HCT116 (cell line): ENCODE measurements at regions not wholly inside any gene's neighbourhood (a gene's known extent, or its start where the extent isn't known, plus 50 kb on each side); places are given as distances from the start of the nearest gene placed in this dataset.

Source experiments
- ATAC-seq: fragments of 200-7000 bp; cut with Tn5 transposase; 2 replicates; pipeline ENCODE4 v1.9.1; 2020; ENCODE audit warnings: mild to moderate bottlenecking, moderate library complexity
- BruUV-seq: library from RNA; stranded (reverse); fragments of 400-500 nt; replicated peaks from 2 replicates; lab custom pipeline; 2021; lab: Mats Ljungman, UMichigan
- CTCF ChIA-PET: fragments of 300-600 bp; sonication (Branson Sonifier 250); formaldehyde crosslinking; loops from one replicate; lab custom pipeline; 2021; ENCODE audit warnings: antibody characterized with exemption; lab: Charles Lee
- POLR2A ChIA-PET: fragments of 300-600, 350-600 bp; sonication (Branson Sonifier 250); formaldehyde crosslinking; loops from one replicate; lab custom pipeline; 2021; ENCODE audit warnings: antibody characterized with exemption; lab: Charles Lee
- RAD21 ChIA-PET, 2 experiments: fragments of 300-600 bp; sonication (Branson Sonifier 250); formaldehyde crosslinking; loops; one replicate each; lab custom pipeline; 2023; ENCODE audit warnings: low total read pairs in 2 of 2; ENCODE audit not compliant: uncharacterized antibody in 2 of 2, unreplicated experiment in 2 of 2, low non-redundant PET in 1 of 2; lab: Charles Lee
- DNase-seq: peaks from one replicate; pipeline ENCODE4 v3.0.0-alpha.2; 2010; ENCODE audit warnings: low read depth, low spot score
- H2AFZ ChIP-seq: fragments of 200-600 bp; shearing (Covaris generic), sonication (generic); 2 replicates; pipeline ENCODE4 v1.6.1; 2017; ENCODE audit warnings: low read depth, mixed run types, mixed read lengths, antibody characterized with exemption, low read length; ENCODE audit not compliant: poor library complexity, severe bottlenecking
- H3K27ac ChIP-seq: 2 replicates; pipeline ENCODE4 v1.5.1; 2012; ENCODE audit warnings: low read depth, low read length
- H3K27me3 ChIP-seq: fragments of 200-600 bp; sonication (generic); 2 replicates; pipeline ENCODE4 v1.6.1; 2016; ENCODE audit warnings: mixed run types, low read length, mixed read lengths; ENCODE audit not compliant: insufficient read depth
- H3K36me3 ChIP-seq, 2 experiments: fragments of 200-500 bp in 1 of 2; fragments of 200-600 bp in 1 of 2; sonication (Bioruptor generic) in 1 of 2; sonication (generic) in 1 of 2; 2 replicates each; pipeline versions ENCODE4 v1.5.1 to v1.6.1; 2014 to 2016; ENCODE audit warnings: low read length in 2 of 2, inconsistent platforms in 1 of 2, mixed read lengths in 1 of 2, mixed run types in 1 of 2; ENCODE audit not compliant: insufficient read depth in 2 of 2, control insufficient read depth in 1 of 2
- H3K4me1 ChIP-seq, 2 experiments: fragments of 200-600 bp in 1 of 2; sonication (generic) in 1 of 2; 2 replicates each; pipeline versions ENCODE4 v1.5.1 to v1.6.1; 2012 to 2017; ENCODE audit warnings: low read length in 2 of 2, inconsistent platforms in 1 of 2, mild to moderate bottlenecking in 1 of 2, mixed read lengths in 1 of 2, mixed run types in 1 of 2, moderate library complexity in 1 of 2; ENCODE audit not compliant: insufficient read depth in 2 of 2, control insufficient read depth in 1 of 2
- H3K4me2 ChIP-seq: fragments of 200-600 bp; sonication (generic); 2 replicates; pipeline ENCODE4 v1.6.1; 2017; ENCODE audit warnings: mixed run types, low read length, mixed read lengths
- H3K4me3 ChIP-seq, 2 experiments: fragments of 200-600 bp in 1 of 2; sonication (generic) in 1 of 2; replicated peaks in 1 of 2; 2 replicates each; pipeline ENCODE4 v1.5.1; 2011 to 2016; ENCODE audit warnings: low read length in 2 of 2, control low read depth in 1 of 2, low read depth in 1 of 2, mild to moderate bottlenecking in 1 of 2, mixed read lengths in 1 of 2, mixed run types in 1 of 2
- H3K79me2 ChIP-seq: fragments of 200-600 bp; sonication (generic); 2 replicates; pipeline ENCODE4 v1.6.1; 2017; ENCODE audit warnings: mild to moderate bottlenecking, mixed run types, low read length, moderate library complexity, mixed read lengths; ENCODE audit not compliant: insufficient read depth
- H3K9ac ChIP-seq: fragments of 200-600 bp; sonication (generic); 2 replicates; pipeline ENCODE4 v1.6.1; 2016; ENCODE audit warnings: low read length, mixed read lengths
- H3K9me2 ChIP-seq: fragments of 200-600 bp; sonication (generic), shearing (Covaris generic); 2 replicates; pipeline ENCODE4 v1.6.1; 2017; ENCODE audit warnings: mixed run types, mild to moderate bottlenecking, moderate library complexity; ENCODE audit not compliant: insufficient read depth
- H3K9me3 ChIP-seq, 2 experiments: fragments of 200-500 bp in 1 of 2; fragments of 200-600 bp in 1 of 2; sonication (Bioruptor generic) in 1 of 2; sonication (generic) in 1 of 2; 2 replicates each; pipeline ENCODE4 v1.6.1; 2014 to 2017; ENCODE audit warnings: low read length in 2 of 2, mixed read lengths in 2 of 2, inconsistent platforms in 1 of 2, low read depth in 1 of 2, mild to moderate bottlenecking in 1 of 2, mixed run types in 1 of 2, moderate library complexity in 1 of 2; ENCODE audit not compliant: control insufficient read depth in 1 of 2, insufficient read depth in 1 of 2
- H4K20me1 ChIP-seq: fragments of 200-600 bp; sonication (generic), shearing (Covaris generic); 2 replicates; pipeline ENCODE4 v1.6.1; 2017; ENCODE audit warnings: mixed run types, mild to moderate bottlenecking, moderate library complexity; ENCODE audit not compliant: insufficient read depth
- ATF3 ChIP-seq: IDR thresholded peaks from 2 replicates; pipeline ENCODE4 v1.6.1; 2012
- CBX3 ChIP-seq: IDR thresholded peaks from 2 replicates; pipeline ENCODE4 v1.6.1; 2012; ENCODE audit warnings: low read depth
- CEBPB ChIP-seq: IDR thresholded peaks from 2 replicates; pipeline ENCODE4 v1.6.1; 2012; ENCODE audit warnings: low read depth
- CTCF ChIP-seq, 3 experiments: fragments of 200-600 bp in 1 of 3; sonication (generic) in 1 of 3; IDR thresholded peaks in 2 of 3; conservative IDR thresholded peaks in 1 of 3; 2 replicates each; pipeline ENCODE4 v1.5.1; 2012 to 2017; ENCODE audit warnings: low read depth in 2 of 3, low read length in 2 of 3, antibody characterized with exemption in 1 of 3, borderline replicate concordance in 1 of 3, control low read depth in 1 of 3, mild to moderate bottlenecking in 1 of 3, mixed read lengths in 1 of 3, mixed run types in 1 of 3, moderate library complexity in 1 of 3; ENCODE audit not compliant: insufficient read depth in 1 of 3
- EGR1 ChIP-seq: IDR thresholded peaks from 2 replicates; pipeline ENCODE4 v1.6.1; 2012; ENCODE audit warnings: low read depth
- ELF1 ChIP-seq: IDR thresholded peaks from 2 replicates; pipeline ENCODE4 v1.6.1; 2012; ENCODE audit warnings: low read depth, borderline replicate concordance
- EZH2 ChIP-seq: fragments of 200-600 bp; sonication (generic); IDR thresholded peaks from 2 replicates; pipeline ENCODE4 v1.6.1; 2017; ENCODE audit warnings: antibody characterized with exemption, mixed run types
- FOSL1 ChIP-seq: IDR thresholded peaks from 2 replicates; pipeline ENCODE4 v1.6.1; 2012; ENCODE audit warnings: low read depth
- JUND ChIP-seq: IDR thresholded peaks from 2 replicates; pipeline ENCODE4 v1.6.1; 2012
- MAX ChIP-seq: IDR thresholded peaks from 2 replicates; pipeline ENCODE4 v1.6.1; 2012
- POLR2AphosphoS5 ChIP-seq: IDR thresholded peaks from 2 replicates; pipeline ENCODE4 v1.6.1; 2011; ENCODE audit warnings: mild to moderate bottlenecking, low read depth, low read length, moderate library complexity
- RAD21 ChIP-seq: IDR thresholded peaks from 2 replicates; pipeline ENCODE4 v1.6.1; 2012; ENCODE audit warnings: low read depth, mild to moderate bottlenecking
- REST ChIP-seq: IDR thresholded peaks from 2 replicates; pipeline ENCODE4 v1.6.1; 2012; ENCODE audit warnings: low read depth
- SIN3A ChIP-seq: IDR thresholded peaks from 2 replicates; pipeline ENCODE4 v1.6.1; 2012; ENCODE audit warnings: low read depth
- SP1 ChIP-seq: IDR thresholded peaks from 2 replicates; pipeline ENCODE4 v1.6.1; 2012; ENCODE audit warnings: low read depth
- SRF ChIP-seq: IDR thresholded peaks from 2 replicates; pipeline ENCODE4 v1.6.1; 2012; ENCODE audit warnings: low read depth
- TCF7L2 ChIP-seq: IDR thresholded peaks from 2 replicates; pipeline ENCODE4 v1.7.0; 2011; ENCODE audit warnings: borderline replicate concordance, inconsistent platforms; ENCODE audit not compliant: insufficient read depth, insufficient read length; ENCODE audit errors: extremely low read depth
- YY1 ChIP-seq: IDR thresholded peaks from 2 replicates; pipeline ENCODE4 v1.6.1; 2011; ENCODE audit warnings: low read length, low read depth, moderate library complexity, mild to moderate bottlenecking; ENCODE audit not compliant: insufficient replicate concordance; ENCODE audit errors: extremely low read depth
- ZFX ChIP-seq: fragments of 450-650 bp; IDR thresholded peaks from 2 replicates; pipeline ENCODE4 v1.6.1; 2017
- ZNF274 ChIP-seq: fragments of 200-500 bp; sonication (Bioruptor generic); IDR thresholded peaks from 2 replicates; pipeline ENCODE4 v1.6.1; 2014; ENCODE audit warnings: mild to moderate bottlenecking, low read depth, low read length, inconsistent platforms
- intact Hi-C: fragments of 100-400 bp; cut with micrococcal nuclease; formaldehyde crosslinking; loops from 2 replicates; pipeline ENCODE4 v1.10.0; 2022

GRCh38 chr6:28606424-28607391 lies 81.0 kb downstream of the GPX5 start:
- intact Hi-C loops = loop anchor here (2.0 to 10.0 kb wide), 3 partner anchors 42 to 378 kb away; no protein-coding TSS in a partner anchor
- no peaks in the 10 kb centered on the region for H4K20me1 ChIP-seq
- RAD21 ChIA-PET = no interaction called here
- CTCF ChIA-PET = interaction anchor here (1.3 to 2.2 kb wide), 4 partner anchors 10 to 49 kb away, joined by 3 to 6 read pairs (median 5); no protein-coding TSS in a partner anchor
- peak overlapping the region; percentile 80 for H3K4me2 ChIP-seq
- DNase-seq (peak; percentile 87), ATAC-seq (peak; percentile 88)
- H3K27ac ChIP-seq = peak overlapping the region; percentile 46
- H3K36me3 ChIP-seq = no peaks in the 10 kb centered on the region
- H3K4me1 ChIP-seq = peaks cover 11 to 39% of the 10 kb centered on the region in 2 experiments; a peak in 3 of 4 replicates
- POLR2A ChIA-PET = interaction anchor here (0.8 to 1.0 kb wide), 3 partner anchors 9 to 76 kb away, joined by 3 read pairs; no protein-coding TSS in a partner anchor
- peak; percentile 15 for TF ChIP-seq YY1
- no peak for TF ChIP-seq RAD21
- TF ChIP-seq EGR1 = no peak
- TF ChIP-seq ZFX = 0 out of 2 replicates have a peak, but pooled peaks have one; percentile 9
- TF ChIP-seq POLR2AphosphoS5 = no peak
- peak in 2 of 3 experiments; percentile 58 to 59; a peak in 4 of 6 replicates for TF ChIP-seq CTCF (IDR thresholded peaks at IDR 0.05 in 2 of 3, conservative IDR thresholded peaks at IDR 0.05 in 1 of 3; ENCODE audit: borderline replicate concordance in 1 of 3, insufficient read depth in 1 of 3, low read depth in 2 of 3, low read length in 2 of 3)
- peak; percentile 46 for TF ChIP-seq SP1
- peak; percentile 83 for TF ChIP-seq MAX
- no peak for TF ChIP-seq ZNF274
- no peak for TF ChIP-seq FOSL1
- no peak for TF ChIP-seq REST
- TF ChIP-seq SIN3A = no peak
- TF ChIP-seq ATF3 = peak; percentile 96
- TF ChIP-seq CEBPB = peak; percentile 63; the same call in 1 of the 2 replicates
- TF ChIP-seq CBX3 = peak; percentile 88
- TF ChIP-seq EZH2 = no peak
- peak; percentile 36 for TF ChIP-seq TCF7L2
- TF ChIP-seq ELF1 = no peak
- TF ChIP-seq SRF = no peak; the same call in 1 of the 2 replicates
- no peak for TF ChIP-seq JUND
- H3K79me2 ChIP-seq = no peaks in the 10 kb centered on the region
- H3K27me3 ChIP-seq = no peaks in the 10 kb centered on the region
- no peaks in the 10 kb centered on the region for H3K9me2 ChIP-seq
- peak overlapping the region; percentile 34 for H3K9ac ChIP-seq
- no peaks in the 10 kb centered on the region for H3K9me3 ChIP-seq
- peak overlapping the region; percentile 40 to 53 for H3K4me3 ChIP-seq
- BruUV-seq = no TSS peak
- H2AFZ ChIP-seq = peak overlapping the region; percentile 97
